Muscle of leg (tissue), 3 donors: ENCODE measurements at regions not wholly inside any gene's neighbourhood (a gene's known extent, or its start where the extent isn't known, plus 50 kb on each side); places are given as distances from the start of the nearest gene placed in this dataset.
"Not testable (repeated sequence)": the region's sequence is repeated elsewhere in the genome, so short reads cannot be mapped to it uniquely, and the experiment has no call there.

Experiments used
- DNase-seq: peaks from one replicate; pipeline ENCODE4 v3.0.0; 2013
- H3K27ac ChIP-seq: one replicate; pipeline ENCODE4 v1.5.1; 2013; ENCODE audit warnings: mild to moderate bottlenecking, low read length, control low read depth
- H3K27me3 ChIP-seq: one replicate; pipeline ENCODE4 v1.6.1; 2013; ENCODE audit warnings: low read length; ENCODE audit not compliant: control insufficient read depth, insufficient read depth
- H3K36me3 ChIP-seq: one replicate; pipeline ENCODE4 v1.6.1; 2013; ENCODE audit warnings: low read length; ENCODE audit not compliant: control insufficient read depth, insufficient read depth
- H3K4me1 ChIP-seq: one replicate; pipeline ENCODE4 v1.6.1; 2013; ENCODE audit warnings: low read length; ENCODE audit not compliant: control insufficient read depth, insufficient read depth
- H3K4me3 ChIP-seq: one replicate; pipeline ENCODE4 v1.5.1; 2013; ENCODE audit warnings: low read length, control low read depth
- H3K9me3 ChIP-seq: replicated peaks from 2 replicates; pipeline ENCODE4 v1.6.1; 2013; ENCODE audit warnings: low read depth, low read length; ENCODE audit not compliant: control insufficient read depth
- WGBS: methylation state at CpG from one replicate; pipeline ENCODE4 v1.1.5; 2013; ENCODE audit warnings: missing lambda C conversion rate; ENCODE audit not compliant: insufficient coverage; 5-methylcytosine and 5-hydroxymethylcytosine counted together

DNA sequence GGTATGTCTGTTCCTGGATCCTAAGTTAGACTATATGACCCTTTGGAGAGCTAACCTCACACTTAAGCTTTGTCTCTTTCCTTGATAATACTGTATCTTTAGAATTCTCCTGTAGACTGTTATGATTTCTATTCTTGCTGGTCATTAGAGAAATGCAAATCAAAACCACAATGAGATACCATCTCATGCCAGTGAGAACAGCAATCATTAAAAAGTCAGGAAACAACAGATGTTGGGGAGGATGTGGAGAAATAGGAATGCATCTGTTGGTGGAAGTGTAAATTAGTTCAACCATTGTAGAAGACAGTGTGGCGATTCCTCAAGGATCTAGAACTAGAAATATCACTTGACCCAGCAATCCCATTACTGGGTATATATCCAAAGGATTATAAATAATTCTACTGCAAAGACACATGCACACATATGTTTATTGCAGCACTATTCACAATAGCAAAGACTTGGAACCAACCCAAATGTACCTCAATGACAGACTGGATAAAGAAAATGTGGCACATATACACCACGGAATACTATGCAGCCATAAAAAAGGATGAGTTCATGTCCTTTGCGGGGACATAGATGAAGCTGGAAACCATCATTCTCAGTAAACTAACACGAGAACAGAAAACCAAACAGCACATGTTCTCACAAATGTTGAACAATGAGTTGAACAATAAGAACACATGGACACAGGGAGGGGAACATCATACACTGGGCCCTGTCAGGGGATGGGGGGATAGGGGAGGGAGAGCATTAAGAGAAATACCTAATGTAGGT is 867.8 kb upstream of the ADGRB3 start:
- WGBS: no CpG with 5 or more reads among the region's 4 CpGs
- not testable (repeated sequence) for H3K4me1 ChIP-seq, DNase-seq

DNA sequence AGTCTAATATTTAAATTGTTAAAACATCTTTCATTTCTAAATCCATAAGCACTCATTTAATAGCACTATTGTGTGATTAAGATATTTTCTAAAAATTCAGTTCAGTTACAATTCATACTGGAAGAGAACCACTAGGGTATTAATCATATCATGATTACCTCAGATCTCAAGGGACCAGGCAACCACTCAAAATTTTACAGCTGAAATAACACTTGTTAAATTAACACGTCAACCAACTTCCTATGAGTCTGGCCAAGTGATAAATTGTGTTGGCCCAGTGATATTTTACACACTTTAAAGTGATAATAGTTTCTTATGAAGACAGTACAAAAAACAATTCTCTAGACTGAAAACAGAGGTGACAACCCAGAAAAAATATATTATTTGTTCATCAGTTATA is 869.0 kb upstream of the ADGRB3 start:
- Histone ChIP-seq H3K4me3 (no peak overlapping the region), H3K9me3 (no peaks in the 10 kb centered on the region), H3K27me3 (no peaks in the 10 kb centered on the region), H3K4me1 (no peaks in the 10 kb centered on the region), H3K27ac (no peak overlapping the region), H3K36me3 (no peaks in the 10 kb centered on the region)
- DNase-seq: no peak
- WGBS: no CpG with 5 or more reads among the region's 1 CpG

More for the DNA sequence above, 867.8 kb upstream of the ADGRB3 start:
- H3K4me3 ChIP-seq, H3K36me3 ChIP-seq, H3K27ac ChIP-seq, H3K9me3 ChIP-seq, H3K27me3 ChIP-seq: not testable (repeated sequence)

DNA sequence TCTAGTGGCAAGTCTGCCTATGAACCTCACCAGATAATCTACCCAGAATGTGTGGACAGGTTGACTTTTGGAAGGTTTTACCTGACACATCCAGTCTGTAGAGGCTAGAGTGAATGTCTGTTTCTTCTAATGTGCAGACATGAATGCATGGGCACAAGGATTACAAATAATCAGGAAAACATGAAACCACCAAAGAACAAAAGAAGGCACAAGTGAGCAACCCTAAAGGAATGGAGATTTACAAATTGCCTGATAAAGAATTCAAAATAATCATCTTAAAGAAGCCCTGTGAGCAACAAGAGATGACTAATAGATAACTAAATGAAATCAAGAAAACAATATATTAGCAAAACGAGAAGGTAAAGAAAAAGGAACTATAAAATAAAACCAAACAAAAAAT is 876.1 kb upstream of the ADGRB3 start:
- no peak overlapping the region for H3K27ac ChIP-seq
- no CpG with 5 or more reads among the region's 1 CpG for WGBS
- no peaks in the 10 kb centered on the region for H3K27me3 ChIP-seq
- no peaks in the 10 kb centered on the region for H3K36me3 ChIP-seq
- peaks cover 17% of the 10 kb centered on the region for H3K9me3 ChIP-seq
- no peaks in the 10 kb centered on the region for H3K4me1 ChIP-seq
- no peak overlapping the region for H3K4me3 ChIP-seq
- no peak for DNase-seq

DNA sequence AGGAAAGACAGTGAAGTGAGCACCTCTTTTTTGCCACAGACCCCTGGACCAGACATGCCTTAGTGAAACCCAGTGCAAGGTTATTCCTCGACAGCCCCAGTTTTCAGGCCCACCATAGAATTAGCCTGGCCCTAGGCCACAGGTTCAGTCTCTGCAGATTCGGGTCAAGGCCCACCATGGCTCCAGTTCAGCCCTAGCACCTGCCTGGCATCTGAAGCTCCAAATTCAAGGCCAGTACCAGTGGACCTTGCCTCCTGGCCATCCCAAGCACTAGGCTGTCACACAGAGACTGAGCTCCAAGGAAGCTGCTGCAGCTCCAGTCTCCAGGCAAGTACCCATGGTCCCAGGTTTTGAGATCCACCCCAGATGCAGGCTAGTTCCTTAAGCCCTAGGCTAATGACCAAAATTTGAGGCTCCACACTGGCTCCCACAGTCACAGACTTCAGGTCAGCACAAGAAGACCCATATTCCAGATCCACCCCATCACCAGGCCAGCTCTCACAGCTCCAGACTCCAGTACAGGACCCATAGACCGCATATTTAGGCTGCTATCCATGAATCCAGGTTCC is 877.5 kb upstream of the ADGRB3 start:
- no peaks in the 10 kb centered on the region for H3K36me3 ChIP-seq
- no peak for DNase-seq
- H3K27ac ChIP-seq: no peak overlapping the region
- H3K9me3 ChIP-seq: peaks cover 17% of the 10 kb centered on the region
- no peaks in the 10 kb centered on the region for H3K4me1 ChIP-seq
- H3K27me3 ChIP-seq: no peaks in the 10 kb centered on the region
- 70% methylated on average over 3 of the region's 3 CpGs for WGBS
- H3K4me3 ChIP-seq: no peak overlapping the region

DNA sequence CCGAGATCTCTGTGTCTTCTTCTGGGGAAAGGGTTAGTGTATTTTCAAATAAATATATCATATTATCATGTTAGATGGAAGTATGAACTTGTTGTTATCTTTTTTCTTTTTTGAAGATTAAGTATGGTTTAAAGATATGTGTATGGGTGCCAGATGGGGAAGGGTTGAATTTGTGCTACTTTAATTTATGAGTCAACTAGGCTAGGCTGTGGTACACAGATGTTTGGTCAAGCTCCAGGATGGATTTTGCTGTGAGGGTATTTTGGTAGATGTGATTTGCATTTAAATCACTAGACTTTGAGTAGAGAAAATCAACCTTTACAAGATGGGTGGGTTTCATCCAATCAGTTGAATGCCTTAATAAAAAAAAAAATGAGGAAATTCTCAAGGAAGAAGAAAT is 886.6 kb upstream of the ADGRB3 start:
- no peaks in the 10 kb centered on the region for H3K36me3 ChIP-seq
- no peaks in the 10 kb centered on the region for H3K9me3 ChIP-seq
- DNase-seq: no peak
- no peaks in the 10 kb centered on the region for H3K4me1 ChIP-seq
- H3K27me3 ChIP-seq: no peaks in the 10 kb centered on the region
- no peak overlapping the region for H3K27ac ChIP-seq
- no peak overlapping the region for H3K4me3 ChIP-seq
- no CpG with 5 or more reads among the region's 1 CpG for WGBS

DNA sequence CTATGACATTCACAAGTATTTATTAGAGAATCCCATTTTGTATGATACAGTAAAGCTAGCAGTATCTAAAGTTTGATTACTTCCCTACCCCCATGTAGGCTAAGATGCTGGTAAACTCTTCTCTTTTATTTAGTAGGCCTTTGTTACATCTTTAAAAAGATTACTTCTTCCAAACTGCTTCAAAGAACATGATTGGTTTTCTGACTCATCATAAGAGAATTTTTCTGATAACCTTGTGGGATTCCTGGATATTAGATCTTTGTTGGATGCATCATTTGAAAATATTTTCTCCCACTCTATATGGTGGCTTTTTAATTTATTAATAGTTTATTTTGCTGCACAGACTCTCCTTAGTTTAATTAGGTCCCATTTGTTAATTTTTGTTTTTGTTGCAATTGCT is 898.3 kb upstream of the ADGRB3 start:
- H3K27me3 ChIP-seq: no peaks in the 10 kb centered on the region
- DNase-seq: no peak
- H3K36me3 ChIP-seq: no peaks in the 10 kb centered on the region
- H3K4me3 ChIP-seq: no peak overlapping the region
- peaks cover 8% of the 10 kb centered on the region for H3K9me3 ChIP-seq
- no peak overlapping the region for H3K27ac ChIP-seq
- H3K4me1 ChIP-seq: no peaks in the 10 kb centered on the region

DNA sequence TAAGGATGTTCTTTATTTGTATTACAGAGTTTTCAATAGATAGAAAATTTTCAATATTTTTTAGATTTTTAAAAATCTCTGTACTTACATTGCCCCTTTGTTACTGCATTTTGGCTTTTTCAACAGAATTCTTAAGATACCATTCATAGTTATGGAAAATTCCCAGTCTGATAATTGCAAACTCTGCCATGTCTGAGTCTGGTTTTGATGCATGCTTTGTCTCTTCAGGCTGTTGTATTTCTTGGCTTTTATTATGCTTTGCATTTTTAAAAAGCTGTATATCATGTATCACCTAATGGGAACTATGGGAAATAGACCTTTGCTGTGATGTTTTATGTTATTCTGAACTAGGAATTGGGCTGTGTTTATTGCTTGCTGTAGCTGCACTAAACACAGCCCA is 898.9 kb upstream of the ADGRB3 start:
- Histone ChIP-seq H3K27me3 (no peaks in the 10 kb centered on the region), H3K4me1 (no peaks in the 10 kb centered on the region), H3K27ac (no peak overlapping the region), H3K9me3 (peaks cover 8% of the 10 kb centered on the region), H3K4me3 (no peak overlapping the region), H3K36me3 (no peaks in the 10 kb centered on the region)
- DNase-seq: no peak

DNA sequence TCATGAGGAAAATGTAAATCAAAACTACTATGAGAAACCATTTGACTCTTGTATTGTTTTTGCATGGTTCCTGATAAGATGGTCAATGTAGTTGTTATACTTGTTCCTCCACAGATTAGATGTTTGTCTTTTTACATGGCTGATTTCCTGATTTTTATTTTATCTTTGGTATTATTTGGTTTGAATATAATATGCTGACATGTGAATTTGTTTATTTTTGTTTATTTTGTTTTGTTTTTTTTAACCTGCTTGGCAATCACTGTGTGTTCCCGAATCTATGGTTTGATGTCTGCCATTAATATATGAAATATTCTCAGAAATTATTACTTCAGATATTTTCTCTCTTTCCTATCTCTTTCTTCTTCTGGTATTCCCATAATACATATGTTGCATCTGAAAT is 899.5 kb upstream of the ADGRB3 start:
- H3K36me3 ChIP-seq: no peaks in the 10 kb centered on the region
- WGBS: no CpG with 5 or more reads among the region's 1 CpG
- no peaks in the 10 kb centered on the region for H3K4me1 ChIP-seq
- H3K4me3 ChIP-seq: no peak overlapping the region
- no peak overlapping the region for H3K27ac ChIP-seq
- DNase-seq: no peak
- H3K9me3 ChIP-seq: peaks cover 8% of the 10 kb centered on the region
- H3K27me3 ChIP-seq: no peaks in the 10 kb centered on the region

DNA sequence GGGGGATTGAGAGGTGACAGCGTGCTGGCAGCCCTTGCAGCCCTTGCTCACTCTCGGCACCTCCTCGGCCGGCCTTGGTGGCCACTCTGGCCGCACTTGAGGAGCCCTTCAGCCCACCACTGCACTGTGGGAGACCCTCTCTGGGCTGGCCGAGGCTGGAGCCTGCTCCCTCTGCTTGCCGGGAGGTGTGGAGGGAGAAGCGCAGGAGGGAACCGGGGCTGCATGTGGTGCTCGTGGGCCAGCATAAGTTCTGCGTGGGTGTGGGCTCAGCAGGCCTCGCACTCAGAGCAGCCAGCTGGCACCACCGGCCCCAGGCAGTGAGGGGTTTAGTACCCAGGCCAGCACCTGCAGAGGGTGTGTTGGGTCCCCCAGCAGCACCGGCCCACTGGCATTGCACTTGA is 912.2 kb upstream of the ADGRB3 start:
- H3K27me3 ChIP-seq: no peaks in the 10 kb centered on the region
- WGBS: 86% methylated on average over 14 of the region's 14 CpGs
- H3K36me3 ChIP-seq: no peaks in the 10 kb centered on the region
- no peaks in the 10 kb centered on the region for H3K4me1 ChIP-seq
- H3K9me3 ChIP-seq: peaks cover 9% of the 10 kb centered on the region
- H3K27ac ChIP-seq: no peak overlapping the region
- DNase-seq: no peak
- no peak overlapping the region for H3K4me3 ChIP-seq

DNA sequence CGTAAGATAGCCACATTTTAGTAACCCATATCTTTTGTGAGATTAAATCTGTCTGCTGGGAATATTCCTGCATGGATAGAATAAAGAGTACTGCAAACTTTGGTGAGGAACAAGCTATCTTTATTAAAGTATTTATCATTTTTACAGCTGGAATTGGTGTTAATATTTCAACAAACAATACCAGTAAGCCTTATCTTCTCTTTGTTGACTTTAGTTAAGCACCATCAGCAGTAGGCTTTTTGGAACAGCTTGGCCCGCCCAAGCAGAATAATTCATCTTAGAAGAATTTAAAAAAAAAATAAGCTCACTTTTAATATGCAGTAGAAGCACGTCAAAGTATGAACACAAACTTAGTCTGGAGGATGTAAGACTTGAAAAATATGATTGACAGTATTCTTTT is 917.8 kb upstream of the ADGRB3 start:
- Histone ChIP-seq H3K4me3 (no peak overlapping the region), H3K27me3 (no peaks in the 10 kb centered on the region), H3K27ac (no peak overlapping the region), H3K9me3 (no peaks in the 10 kb centered on the region), H3K36me3 (no peaks in the 10 kb centered on the region), H3K4me1 (no peaks in the 10 kb centered on the region)
- DNase-seq: no peak
- no CpG with 5 or more reads among the region's 3 CpGs for WGBS

DNA sequence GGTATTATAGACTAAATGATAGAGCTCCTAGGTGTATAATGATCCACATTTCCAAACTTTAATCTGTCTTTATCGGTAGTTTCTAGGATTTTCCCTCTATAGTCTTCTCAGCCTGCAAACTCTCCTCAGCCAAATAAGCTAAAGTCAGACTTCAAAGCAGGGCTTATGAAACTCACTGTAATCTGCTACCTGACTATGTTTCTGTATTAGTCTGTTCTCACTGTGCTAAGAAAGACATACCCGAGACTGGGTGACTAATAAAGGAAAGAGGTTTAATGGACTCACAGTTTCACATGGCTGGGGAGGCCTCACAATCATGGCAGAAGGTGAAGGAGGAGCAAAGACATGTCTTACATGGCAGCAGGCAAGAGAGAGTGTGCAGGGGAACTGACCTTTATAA is 928.7 kb upstream of the ADGRB3 start:
- DNase-seq: no peak
- no peak overlapping the region for H3K27ac ChIP-seq
- no peaks in the 10 kb centered on the region for H3K4me1 ChIP-seq
- H3K4me3 ChIP-seq: no peak overlapping the region
- WGBS: 60% methylated on average over 1 of the region's 2 CpGs
- H3K36me3 ChIP-seq: no peaks in the 10 kb centered on the region
- H3K27me3 ChIP-seq: no peaks in the 10 kb centered on the region
- peaks cover 2% of the 10 kb centered on the region for H3K9me3 ChIP-seq
